HG02678 (cell line): ENCODE measurements at regions not wholly inside any gene's neighbourhood (a gene's known extent, or its start where the extent isn't known, plus 50 kb on each side); places are given as distances from the start of the nearest gene placed in this dataset.

Source experiments
- ATAC-seq: cut with Tn5 transposase; IDR thresholded peaks from one replicate; pipeline ENCODE4 v1.9.1; 2021; ENCODE audit warnings: mild to moderate bottlenecking, moderate library complexity; ENCODE audit not compliant: unreplicated experiment

DNA sequence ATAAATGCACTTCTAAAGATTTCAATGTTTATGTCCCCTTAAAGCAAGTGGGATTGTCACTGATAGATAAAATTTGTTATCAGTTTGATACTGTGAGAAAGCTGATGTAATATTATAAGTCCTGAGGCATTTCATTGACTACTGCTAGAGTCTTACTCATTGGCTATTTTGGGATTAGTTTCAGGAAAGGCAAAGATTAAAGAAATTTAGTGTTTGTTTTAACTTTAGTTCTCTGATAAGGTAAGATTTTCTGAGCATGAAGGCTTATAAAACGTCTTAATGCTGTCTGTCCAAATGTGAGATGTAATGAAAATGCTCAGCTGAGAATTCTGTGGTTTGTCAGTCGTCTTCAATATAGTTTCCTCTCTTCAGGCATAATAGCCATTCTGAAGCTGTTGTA lies 886.4 kb upstream of the CDH2 start:
- ATAC-seq, result no peak

DNA sequence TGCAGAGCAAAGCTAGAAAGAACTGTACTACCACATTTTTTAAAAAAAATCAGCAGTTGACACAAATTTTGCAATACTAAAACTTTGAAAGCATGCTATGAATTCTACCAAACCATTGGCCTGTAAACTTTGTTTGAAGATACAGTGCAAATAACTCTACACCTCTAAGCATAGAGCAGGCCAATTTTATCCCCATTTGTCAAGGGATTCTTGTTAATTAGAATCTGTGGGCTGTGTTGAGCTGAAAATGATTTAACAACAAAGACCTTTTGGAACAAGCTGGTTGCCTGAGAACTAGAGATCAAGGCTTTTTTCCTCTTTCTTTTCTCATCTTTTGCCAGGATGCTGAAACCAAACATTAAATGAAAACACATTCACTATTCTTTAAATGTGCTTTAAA lies 886.0 kb upstream of the CDH2 start:
- no peak for ATAC-seq

DNA sequence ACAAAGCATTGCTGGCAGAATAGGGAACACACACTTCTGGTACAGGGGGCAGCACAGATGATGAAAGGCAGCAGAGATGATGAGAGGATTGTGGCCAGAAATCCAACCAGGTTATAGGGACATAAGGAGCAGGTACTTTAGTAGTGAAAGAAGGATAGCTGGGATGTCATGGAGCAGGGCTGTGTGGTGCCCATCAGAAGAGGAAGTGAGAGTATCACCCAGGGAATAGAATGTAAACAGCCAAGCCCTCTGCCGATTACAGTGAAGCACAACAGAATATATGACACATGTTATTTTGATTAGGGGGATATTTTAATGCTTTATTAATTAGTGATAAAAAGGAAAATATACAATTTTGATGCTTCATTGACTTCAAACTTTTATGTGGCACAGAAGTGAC lies 883.4 kb upstream of the CDH2 start:
- no peak for ATAC-seq

DNA sequence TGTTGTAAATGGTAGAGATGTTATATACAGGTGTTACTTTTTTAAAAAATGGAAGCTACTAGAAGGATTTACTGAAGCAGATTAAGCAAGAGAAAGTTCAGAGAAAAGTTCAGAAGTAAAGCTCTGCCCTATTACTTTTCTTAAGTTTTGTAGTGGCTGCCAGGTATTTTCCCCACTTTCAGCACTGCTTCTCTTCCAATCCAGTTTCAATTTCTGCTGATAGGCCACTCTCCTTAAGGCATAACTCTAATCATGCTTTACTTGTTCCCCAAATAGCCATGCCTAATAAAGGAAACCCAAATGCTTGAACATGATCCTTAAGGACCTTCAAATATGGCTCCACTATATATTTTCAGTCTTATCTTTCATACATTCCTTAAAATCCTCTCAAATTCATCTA lies 880.8 kb upstream of the CDH2 start:
- ATAC-seq, result no peak

DNA sequence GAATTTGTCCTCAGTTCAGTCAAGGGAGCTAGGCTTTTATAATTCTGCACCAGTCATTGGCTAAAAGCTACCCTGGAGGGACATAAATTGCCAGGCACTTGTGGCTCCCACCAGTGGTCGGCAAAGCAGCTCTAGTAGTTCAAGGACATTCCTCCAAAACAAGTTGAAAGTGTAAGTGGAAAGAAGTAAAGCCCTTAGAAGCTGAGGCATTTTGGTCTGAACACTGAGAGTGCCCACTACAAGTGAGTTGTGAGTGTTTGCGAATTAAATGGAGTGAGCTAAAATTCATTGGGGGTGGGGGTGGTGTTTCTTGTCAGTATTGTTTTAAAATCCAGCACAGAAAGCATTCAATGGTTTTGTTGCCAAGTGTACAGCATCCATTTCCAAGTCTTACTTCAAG lies 879.9 kb upstream of the CDH2 start:
- ATAC-seq, result no peak

DNA sequence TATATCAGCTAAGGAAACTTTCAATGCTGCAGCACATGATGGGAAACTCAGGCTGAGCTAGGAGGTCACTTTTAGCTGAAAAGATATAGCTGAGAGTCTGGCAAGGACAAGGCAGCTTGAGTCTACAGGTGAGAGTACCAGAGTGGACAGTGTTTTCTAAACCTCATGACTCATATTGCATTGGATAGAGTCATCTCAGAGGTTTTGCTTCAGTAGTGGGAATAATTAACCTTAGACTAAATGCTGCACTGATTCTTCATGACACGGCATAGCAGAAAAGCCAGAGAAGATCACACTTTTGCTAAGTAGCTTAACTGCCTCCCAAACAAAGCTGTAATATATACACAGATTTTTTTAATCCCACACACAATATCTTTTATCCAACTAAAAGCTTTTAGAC lies 865.0 kb upstream of the CDH2 start:
- ATAC-seq, result no peak

DNA sequence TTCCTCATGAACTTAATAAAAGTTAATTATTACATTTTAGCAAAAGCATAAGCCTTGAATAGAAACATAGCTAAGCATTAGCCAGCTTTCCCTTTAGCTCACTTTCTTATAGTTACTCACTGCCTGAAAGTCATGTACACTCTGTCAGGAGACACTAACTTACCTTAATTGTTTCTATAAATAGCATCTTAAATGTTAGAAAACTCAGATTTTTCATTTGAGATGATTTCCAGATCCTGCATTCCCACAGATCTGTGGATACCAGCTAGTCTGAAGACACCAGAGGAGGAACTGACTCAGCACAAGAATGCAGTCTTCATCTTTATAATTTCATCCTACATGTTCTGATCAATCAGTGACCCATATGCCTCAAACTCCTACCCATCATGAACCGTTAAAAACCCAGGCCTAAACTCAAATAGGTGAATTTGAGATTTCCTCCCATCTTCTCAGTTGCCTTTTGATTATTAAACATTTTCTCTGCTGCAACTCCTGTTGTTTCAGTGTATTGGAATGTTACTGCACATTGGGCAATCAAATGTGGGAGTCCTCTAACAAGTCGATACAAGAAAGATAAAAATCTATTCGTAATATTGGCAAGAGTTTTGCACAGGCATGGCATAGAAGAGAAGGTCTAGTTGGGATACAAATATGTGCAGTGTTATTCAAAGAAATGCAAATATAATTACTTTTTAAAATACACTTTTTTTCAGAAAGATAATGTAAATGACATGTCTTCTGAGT lies 857.4 kb upstream of the CDH2 start:
- no peak for ATAC-seq

DNA sequence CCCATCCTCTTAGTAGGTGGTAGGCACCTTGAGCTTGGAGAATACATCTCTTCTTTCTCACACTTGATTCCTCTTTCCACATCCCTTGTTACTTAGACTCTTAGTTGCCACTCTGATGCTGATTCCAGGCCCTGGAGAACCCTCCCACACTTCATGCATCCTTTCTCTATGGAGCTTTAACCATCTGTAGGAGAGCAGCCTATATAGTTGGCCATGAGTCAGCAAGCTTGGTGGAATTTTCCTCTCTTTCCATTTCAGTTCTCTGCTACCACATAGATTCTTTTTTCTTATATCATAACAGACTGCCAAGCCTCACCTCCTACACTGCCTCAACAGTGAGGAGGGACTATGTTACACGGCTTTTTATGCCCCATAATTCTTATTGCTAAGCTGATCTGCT lies 851.6 kb upstream of the CDH2 start:
- ATAC-seq, result no peak

DNA sequence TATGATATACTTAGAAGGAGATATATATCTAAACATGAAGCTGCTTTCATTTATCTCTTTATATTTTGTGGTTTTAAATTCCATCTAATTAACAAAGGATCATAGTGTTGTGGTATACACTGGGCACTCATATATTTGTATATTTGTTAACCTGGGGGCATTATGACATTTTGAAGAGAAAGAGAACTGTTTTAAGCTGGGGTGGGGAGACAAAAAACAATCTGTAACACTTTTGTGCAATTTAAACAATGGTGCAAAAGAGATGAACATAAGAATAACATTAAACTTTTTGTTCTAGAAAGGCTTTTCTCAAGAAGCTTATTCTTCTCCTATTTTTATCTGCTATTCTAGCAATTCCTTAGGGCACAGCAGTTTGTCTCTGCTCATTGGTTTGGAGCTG lies 842.0 kb upstream of the CDH2 start:
- ATAC-seq, result no peak

DNA sequence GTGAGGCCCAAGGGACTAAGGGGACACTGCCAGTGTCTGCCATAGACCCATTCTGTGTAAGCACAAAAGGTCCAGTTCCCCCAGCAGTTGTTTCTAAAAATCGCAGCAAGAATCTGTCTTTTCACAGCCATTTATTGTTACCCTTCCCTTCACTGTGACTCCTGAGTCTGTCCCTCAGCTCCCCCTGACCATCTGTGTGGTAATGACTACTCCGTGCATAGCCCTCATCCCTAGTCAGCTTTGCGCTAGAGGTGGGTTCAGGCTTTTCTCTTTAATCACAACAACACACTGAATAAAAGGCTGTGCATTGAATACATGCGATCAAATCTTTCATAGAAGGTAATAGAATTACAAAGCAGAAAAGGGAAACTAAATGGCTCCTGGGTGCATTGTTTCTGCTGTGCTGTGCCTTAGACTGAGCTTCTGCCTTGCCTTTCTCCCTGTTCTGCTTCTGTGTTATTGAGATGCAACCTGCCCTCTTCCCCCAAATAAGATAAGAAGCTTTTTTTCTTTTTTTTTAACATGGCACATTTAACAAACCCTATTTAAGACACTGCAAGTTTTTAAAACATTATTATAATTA lies 836.0 kb upstream of the CDH2 start:
- ATAC-seq, result no peak

DNA sequence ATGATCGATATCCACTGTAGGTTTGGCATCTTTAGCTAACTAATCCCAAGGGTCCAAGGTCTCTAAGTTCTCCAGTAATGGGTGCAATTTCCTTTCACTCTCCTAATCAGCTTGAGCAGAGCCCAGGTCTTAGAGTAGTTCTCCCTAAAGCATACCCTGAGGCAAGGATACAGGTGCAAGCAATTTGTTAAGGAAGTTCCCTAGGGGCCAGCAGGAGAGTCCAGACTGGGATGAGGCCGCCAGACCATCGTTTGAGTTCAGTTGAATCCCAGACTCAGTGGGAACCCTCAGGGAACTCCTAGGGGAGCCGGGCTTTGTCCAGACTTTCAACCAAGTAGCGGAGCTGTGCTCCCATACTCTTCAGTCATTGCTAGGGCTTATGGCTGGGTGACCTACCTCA lies 835.4 kb upstream of the CDH2 start:
- no peak for ATAC-seq

DNA sequence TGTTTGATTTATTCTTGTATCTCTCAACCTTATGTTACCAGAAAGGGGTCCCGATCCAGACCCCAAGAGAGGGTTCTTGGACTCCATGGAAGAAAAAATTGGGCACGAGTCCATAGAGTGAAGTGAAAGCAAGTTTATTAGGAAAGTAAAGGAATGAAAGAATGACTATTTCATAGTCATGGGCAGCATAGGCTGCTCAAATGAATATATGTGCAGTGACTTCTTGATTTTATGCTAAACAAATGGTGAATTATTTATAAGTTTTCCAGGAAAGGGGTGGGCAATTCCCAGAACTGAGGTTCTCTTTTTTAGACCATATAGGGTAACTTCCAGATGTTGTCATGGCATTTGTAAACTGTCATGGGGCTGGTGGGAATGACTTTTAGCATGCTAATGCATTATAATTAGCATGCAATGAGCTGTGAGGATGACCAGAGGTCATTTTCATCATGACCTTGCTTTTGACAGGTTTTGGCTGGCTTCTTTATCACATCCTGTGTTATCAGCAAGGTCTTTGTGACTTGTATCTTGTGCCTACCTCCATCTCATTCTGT lies 832.4 kb upstream of the CDH2 start:
- no peak for ATAC-seq

DNA sequence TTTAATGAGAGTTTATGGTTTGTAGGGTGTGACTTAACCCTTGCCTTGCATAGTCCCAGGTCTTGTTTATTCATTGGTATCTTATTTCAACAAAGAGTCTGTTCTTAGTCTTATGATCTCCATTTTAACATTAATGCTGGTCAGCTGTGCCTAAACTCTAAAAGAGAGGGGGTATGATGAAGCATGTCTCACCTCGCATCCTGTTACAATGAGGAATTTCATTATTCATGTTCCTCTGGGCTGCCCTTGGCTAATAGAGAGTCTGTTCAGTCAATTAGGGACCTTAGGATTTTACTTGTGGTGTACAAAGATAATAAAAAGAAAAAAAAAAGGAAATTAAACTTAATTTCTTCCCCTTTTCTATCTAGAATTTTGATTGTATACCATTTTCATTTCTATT lies 831.9 kb upstream of the CDH2 start:
- no peak for ATAC-seq

DNA sequence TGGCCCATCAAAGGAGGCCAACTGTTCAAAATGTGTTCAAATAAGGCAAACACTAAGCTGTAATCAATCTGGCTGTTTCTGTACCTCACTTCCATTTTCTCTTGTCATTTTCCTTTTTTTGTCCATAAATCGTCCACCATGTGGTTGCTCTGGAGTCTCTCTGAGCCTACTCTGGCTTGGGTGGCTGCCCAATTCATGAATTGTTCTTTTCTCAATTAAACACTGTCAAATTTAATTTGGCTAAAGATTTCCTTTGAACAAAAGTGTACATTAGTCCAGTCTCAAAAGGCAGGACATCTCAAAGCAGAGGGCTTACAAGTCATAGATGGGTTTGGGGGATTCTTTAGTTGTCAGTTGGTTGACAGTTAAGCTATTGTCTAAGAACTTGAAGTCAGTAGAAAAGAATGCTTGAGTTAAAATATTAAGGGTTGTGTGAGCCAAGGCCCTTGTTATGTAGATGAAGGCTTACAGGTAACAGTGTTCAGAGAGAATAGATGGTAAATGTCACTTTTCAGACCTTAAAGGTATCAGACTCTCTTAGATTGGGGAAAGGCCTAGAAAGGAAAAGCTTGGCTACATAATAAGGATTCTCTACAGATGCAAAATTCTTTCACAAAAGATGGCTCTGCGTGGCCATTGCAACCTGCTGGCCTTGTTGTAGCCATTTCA lies 831.2 kb upstream of the CDH2 start:
- no peak for ATAC-seq

DNA sequence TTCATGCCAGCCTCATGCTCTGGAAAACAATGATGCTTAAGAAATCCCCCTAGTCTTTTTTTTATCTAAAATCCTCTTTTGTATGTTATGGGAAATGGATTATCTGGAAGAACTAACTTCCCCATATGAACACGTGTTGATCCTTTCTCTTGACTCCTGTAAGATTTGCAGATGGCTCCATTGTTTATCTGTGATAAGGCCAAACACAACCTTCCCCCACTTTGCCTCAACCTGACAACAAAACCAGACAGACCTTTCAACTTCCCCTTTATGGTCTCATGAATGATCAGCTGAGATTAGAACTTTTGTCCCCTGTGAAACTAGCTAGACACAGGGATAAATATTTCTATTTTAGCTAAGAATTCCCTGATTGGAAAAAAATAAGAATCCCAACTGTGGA lies 828.0 kb upstream of the CDH2 start:
- ATAC-seq, result no peak

DNA sequence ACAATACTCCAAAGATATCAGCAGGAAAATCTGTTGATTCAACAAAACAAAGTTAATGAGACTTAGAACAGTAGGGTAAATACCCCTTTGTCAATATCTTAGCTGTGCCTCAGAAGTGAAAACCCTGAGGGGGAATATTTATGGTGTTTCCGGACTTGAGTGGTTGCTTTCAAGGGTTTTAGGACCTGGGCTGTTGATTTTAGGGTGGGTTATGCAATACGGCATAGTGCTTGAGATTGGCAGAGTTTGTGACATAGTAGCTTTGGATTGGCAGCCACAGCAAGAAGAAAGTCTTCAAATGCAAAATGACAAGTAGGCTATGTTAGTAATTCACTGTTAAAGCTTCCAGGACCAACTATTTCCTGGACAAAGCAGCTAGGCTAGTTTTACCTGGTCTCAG lies 826.3 kb upstream of the CDH2 start:
- ATAC-seq, result no peak

DNA sequence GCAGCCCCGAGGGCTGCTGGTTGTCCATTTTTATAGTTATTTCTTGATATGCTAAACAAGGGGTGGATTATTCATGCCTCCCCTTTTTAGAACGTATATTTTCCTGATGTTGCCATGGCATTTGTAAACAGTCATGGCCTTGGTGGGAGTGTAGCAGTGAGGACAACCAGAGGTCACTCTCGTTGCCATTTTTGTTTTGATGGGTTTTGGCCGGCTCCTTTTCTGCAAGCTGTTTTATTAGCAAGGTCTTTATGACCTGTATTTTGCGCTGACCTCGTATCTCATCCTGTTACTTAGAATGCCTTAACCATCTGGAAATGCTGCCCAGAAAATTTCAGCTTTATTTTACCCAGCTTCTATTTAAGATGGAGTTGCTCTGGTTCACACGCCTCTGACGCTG lies 825.8 kb upstream of the CDH2 start:
- ATAC-seq, result no peak

DNA sequence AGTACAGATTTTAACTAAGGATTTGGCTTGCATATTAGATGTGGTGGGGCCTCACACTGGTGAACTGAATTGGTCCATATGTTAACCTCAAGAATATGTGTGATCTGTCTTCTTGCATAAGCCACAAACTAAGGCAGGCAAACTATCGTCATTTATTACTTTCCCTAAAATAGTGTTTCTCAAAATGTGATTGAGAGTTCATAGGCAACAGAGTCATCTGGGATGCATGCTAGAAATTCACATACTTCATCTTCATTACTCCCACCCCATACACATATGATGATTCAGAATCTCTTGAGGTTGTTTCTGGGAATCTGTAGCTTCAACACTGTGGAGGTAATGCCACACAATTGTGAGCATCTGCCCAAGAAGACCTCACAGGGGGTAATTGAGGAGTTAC lies 822.8 kb upstream of the CDH2 start:
- no peak for ATAC-seq

DNA sequence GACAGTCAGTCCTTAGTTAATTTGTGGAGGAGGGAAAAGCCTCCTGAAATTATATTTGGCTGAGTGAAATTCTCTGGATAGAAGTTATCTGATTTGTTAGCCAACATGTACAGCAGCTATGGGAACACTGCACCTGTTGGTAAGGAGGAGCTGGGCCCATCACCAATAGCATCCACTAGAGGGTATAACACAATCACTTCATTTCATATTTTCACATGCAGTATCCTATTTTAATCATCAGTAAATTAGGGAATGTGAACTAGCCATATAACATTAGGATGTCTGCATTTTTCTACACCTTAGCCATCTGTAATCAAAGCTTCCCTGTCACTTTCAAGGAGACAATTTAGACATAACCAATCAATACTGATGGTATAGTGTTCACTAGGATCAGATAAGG lies 818.4 kb upstream of the CDH2 start:
- ATAC-seq, result no peak

DNA sequence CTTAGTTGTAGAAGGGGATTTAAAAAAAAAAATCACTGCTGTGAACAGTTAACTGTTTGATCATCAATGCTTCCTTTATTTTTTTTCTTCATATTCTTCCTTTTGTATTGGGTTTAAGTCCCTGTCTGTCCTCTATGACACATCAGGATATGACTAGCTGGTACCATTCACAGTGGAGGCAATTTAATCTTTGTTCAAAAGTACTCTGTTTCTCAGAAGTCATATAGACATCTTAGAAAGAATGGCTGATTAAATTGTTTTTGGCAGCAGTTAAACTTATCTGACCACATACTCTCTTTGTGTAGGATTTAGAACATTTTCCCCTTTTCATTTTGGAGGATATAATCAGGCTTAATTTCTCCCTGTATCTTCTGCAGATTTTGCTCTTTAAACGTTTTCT lies 807.8 kb upstream of the CDH2 start:
- no peak for ATAC-seq

DNA sequence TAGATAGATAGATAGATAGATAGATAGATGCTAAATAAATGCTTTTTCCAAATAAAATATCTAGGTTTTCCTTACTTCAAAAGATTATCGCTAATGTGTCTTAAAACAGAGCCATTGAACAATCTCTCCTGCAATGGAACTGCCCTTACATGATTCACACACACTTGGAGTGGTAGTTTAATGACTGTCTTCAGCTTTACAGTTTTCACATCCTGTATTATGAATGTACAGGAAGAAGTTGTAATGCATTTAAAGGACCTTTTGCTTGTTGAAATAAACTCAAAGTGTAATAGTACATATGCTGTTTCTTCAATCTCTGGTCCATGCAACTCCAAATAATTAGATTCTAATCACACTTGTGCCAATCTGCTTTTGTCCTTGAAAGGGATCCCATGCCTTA lies 797.6 kb upstream of the CDH2 start:
- no peak for ATAC-seq

DNA sequence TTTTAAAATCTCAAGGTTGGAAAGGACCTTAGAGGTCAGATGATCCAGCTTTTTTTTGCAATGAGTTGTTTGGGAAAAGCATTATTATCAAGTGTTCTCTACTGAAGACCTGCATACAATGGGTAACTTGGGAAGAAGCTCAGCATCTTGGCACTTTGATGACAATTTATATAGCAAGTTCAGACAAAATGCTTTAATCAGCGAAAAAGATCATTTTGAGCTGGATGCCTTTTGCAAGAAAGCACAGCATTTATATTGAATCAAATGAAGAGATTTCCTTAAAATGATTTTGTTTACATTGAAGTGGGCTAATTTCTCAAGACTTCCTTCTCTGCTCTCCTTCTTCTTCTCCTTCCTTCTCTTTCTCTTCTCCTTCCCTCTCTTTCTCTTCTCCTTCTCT lies 796.4 kb upstream of the CDH2 start:
- no peak for ATAC-seq
